Endodermal cell (in vitro differentiated cells): ENCODE measurements at regions not wholly inside any gene's neighbourhood (a gene's known extent, or its start where the extent isn't known, plus 50 kb on each side); places are given as distances from the start of the nearest gene placed in this dataset.

Experiments
- DNase-seq: peaks from one replicate; pipeline ENCODE4 v3.0.0-alpha.2; 2017
- H3K27ac ChIP-seq: 2 replicates; pipeline ENCODE4 v1.5.1; 2013; ENCODE audit warnings: mild to moderate bottlenecking, low read depth, low read length, moderate library complexity
- H3K27me3 ChIP-seq: 2 replicates; pipeline ENCODE4 v1.6.1; 2013; ENCODE audit warnings: mild to moderate bottlenecking, low read length, moderate library complexity; ENCODE audit not compliant: insufficient read depth, control insufficient read depth, poor library complexity, severe bottlenecking
- H3K36me3 ChIP-seq: 2 replicates; pipeline ENCODE4 v1.7.0; 2013; ENCODE audit warnings: mild to moderate bottlenecking, low read length, moderate library complexity; ENCODE audit not compliant: control insufficient read depth, insufficient read depth
- H3K4me1 ChIP-seq: one replicate; pipeline ENCODE4 v1.7.0; 2013; ENCODE audit warnings: low read length; ENCODE audit not compliant: control insufficient read depth, insufficient read depth
- H3K4me3 ChIP-seq: 2 replicates; pipeline ENCODE4 v1.5.1; 2013; ENCODE audit warnings: mild to moderate bottlenecking, low read length, moderate library complexity
- H3K9ac ChIP-seq: 2 replicates; pipeline ENCODE4 v1.6.1; 2013; ENCODE audit warnings: mild to moderate bottlenecking, low read length, moderate library complexity; ENCODE audit not compliant: poor library complexity, severe bottlenecking; ENCODE audit errors: extremely low read depth
- H3K9me3 ChIP-seq: 2 replicates; pipeline ENCODE4 v1.6.1; 2013; ENCODE audit warnings: mild to moderate bottlenecking, low read length, moderate library complexity; ENCODE audit not compliant: control insufficient read depth
- H3K27ac Mint-ChIP-seq: 2 replicates; pipeline ENCODE4 v1.8.0; 2020; ENCODE audit warnings: mixed read lengths
- H3K27me3 Mint-ChIP-seq: 2 replicates; pipeline ENCODE4 v1.8.0; 2021; ENCODE audit warnings: mild to moderate bottlenecking, mixed read lengths; ENCODE audit not compliant: insufficient read depth
- H3K36me3 Mint-ChIP-seq: 2 replicates; pipeline ENCODE4 v1.8.0; 2020; ENCODE audit warnings: low read depth, mixed read lengths
- H3K4me1 Mint-ChIP-seq: 2 replicates; pipeline ENCODE4 v1.8.0; 2020; ENCODE audit warnings: mixed read lengths
- H3K4me3 Mint-ChIP-seq: 2 replicates; pipeline ENCODE4 v1.8.0; 2020; ENCODE audit warnings: mild to moderate bottlenecking, moderate library complexity, mixed read lengths
- H3K9me3 Mint-ChIP-seq: 2 replicates; pipeline ENCODE4 v1.8.0; 2020; ENCODE audit warnings: mild to moderate bottlenecking, mixed read lengths
- CTCF ChIP-seq: fragments of 200-600 bp; sonication (generic); conservative IDR thresholded peaks from 2 replicates; pipeline ENCODE4 v1.5.0; 2021; ENCODE audit warnings: antibody characterized with exemption, mild to moderate bottlenecking
- WGBS, 2 experiments: methylation state at CpG; one replicate each; pipeline versions ENCODE4 v1.1.5 to v1.1.7; 2013; ENCODE audit warnings: missing lambda C conversion rate in 2 of 2, mixed read lengths in 1 of 2; ENCODE audit not compliant: insufficient coverage in 1 of 2, insufficient read length in 1 of 2; 5-methylcytosine and 5-hydroxymethylcytosine counted together

- H3K9me3 ChIP-seq = no peaks in the 10 kb centered on the region
- H3K4me1 ChIP-seq = no peaks in the 10 kb centered on the region
- no peak overlapping the region for H3K4me3 ChIP-seq
- DNase-seq = no peak
- no peak overlapping the region for H3K9ac ChIP-seq
- Mint-ChIP-seq H3K4me3 (no peak overlapping the region), H3K36me3 (no peaks in the 10 kb centered on the region), H3K4me1 (peaks cover 18% of the 10 kb centered on the region), H3K27me3 (peaks cover 3% of the 10 kb centered on the region), H3K9me3 (no peaks in the 10 kb centered on the region), H3K27ac (no peak overlapping the region)
- H3K27ac ChIP-seq = no peak overlapping the region
- WGBS, 2 experiments = 88 to 92% methylated on average over 2 of the region's 2 CpGs
- TF ChIP-seq CTCF = no peak
- no peaks in the 10 kb centered on the region for H3K27me3 ChIP-seq
- H3K36me3 ChIP-seq = no peaks in the 10 kb centered on the region
Measured at GRCh38 chr17:71334048-71334751, 786.6 kb upstream of the SOX9 start.

- Mint-ChIP-seq H3K27ac (no peak overlapping the region), H3K36me3 (no peaks in the 10 kb centered on the region), H3K9me3 (no peaks in the 10 kb centered on the region), H3K4me3 (no peak overlapping the region), H3K4me1 (peaks cover 11% of the 10 kb centered on the region), H3K27me3 (peaks cover 3% of the 10 kb centered on the region)
- no peak for TF ChIP-seq CTCF
- no peak for DNase-seq
- no peaks in the 10 kb centered on the region for H3K27me3 ChIP-seq
- no peak overlapping the region for H3K9ac ChIP-seq
- H3K4me3 ChIP-seq = no peak overlapping the region
- no peaks in the 10 kb centered on the region for H3K4me1 ChIP-seq
- H3K9me3 ChIP-seq = no peaks in the 10 kb centered on the region
- no peaks in the 10 kb centered on the region for H3K36me3 ChIP-seq
- H3K27ac ChIP-seq = no peak overlapping the region
Measured at GRCh38 chr17:71335212-71335611, 785.6 kb upstream of the SOX9 start.

- Histone ChIP-seq H3K36me3 (no peaks in the 10 kb centered on the region), H3K4me3 (no peak overlapping the region), H3K4me1 (no peaks in the 10 kb centered on the region), H3K9ac (no peak overlapping the region), H3K27me3 (no peaks in the 10 kb centered on the region), H3K9me3 (no peaks in the 10 kb centered on the region), H3K27ac (no peak overlapping the region)
- H3K27ac Mint-ChIP-seq = no peak overlapping the region
- peaks cover 6% of the 10 kb centered on the region for H3K27me3 Mint-ChIP-seq
- 80 to 100% methylated on average over 1 of the region's 2 CpGs for WGBS, 2 experiments
- DNase-seq = no peak
- H3K9me3 Mint-ChIP-seq = no peaks in the 10 kb centered on the region
- H3K4me3 Mint-ChIP-seq = no peak overlapping the region
- peaks cover 11% of the 10 kb centered on the region for H3K4me1 Mint-ChIP-seq
- H3K36me3 Mint-ChIP-seq = no peaks in the 10 kb centered on the region
- TF ChIP-seq CTCF = no peak
Measured at GRCh38 chr17:71337938-71338337, 782.9 kb upstream of the SOX9 start.
